ENCODE measurements at regions not wholly inside any gene's neighbourhood (a gene's known extent, or its start where the extent isn't known, plus 50 kb on each side); places are given as distances from the start of the nearest gene placed in this dataset.

DNA sequence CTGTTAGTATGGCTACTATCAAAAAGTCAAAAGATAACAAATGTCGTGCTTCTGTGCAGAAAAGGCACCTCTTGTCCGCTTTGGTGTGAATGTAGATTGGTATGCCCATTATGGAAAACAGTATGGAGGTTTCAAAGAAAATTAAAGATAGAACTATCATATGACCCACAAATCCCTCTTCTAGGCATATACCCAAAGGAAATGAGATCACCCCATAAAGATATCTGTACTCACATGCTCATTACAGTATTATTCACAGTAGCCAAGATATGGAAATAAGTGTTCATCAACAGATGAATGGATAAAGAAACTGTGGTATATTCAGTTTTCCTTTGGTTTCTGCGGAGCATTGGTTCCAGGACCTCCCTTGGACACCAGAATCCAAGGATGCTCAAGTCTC, 180.5 kb upstream of the PPP1R3A start:
- no peak for TF ChIP-seq CTCF (IDR thresholded peaks at IDR 0.05)
- no peak for TF ChIP-seq ZFX (IDR thresholded peaks at IDR 0.05; ENCODE audit: borderline replicate concordance)
